ENCODE measurements at regions not wholly inside any gene's neighbourhood (a gene's known extent, or its start where the extent isn't known, plus 50 kb on each side); places are given as distances from the start of the nearest gene placed in this dataset.

DNA sequence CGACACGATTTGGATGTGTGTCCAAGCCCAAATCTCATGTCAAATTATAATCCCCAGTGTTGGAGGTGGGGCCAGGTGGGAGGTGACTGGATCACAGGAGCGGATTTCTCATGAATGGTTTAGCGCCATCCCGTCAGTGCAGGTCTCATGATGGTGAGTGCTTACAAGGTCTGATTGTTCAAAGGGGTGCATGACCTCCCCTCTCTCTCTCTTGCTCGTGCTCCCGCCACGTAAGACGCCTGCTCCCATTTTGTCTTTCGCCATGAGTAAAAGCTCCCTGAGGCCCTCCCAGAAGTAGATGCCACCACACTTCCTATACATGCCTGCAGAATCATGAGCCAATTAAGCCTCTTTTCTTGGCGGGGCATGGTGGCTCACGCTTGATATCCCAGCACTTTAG lies 71.5 kb upstream of the NANOS1 start (continued):
- TF ChIP-seq, protein P1, sequence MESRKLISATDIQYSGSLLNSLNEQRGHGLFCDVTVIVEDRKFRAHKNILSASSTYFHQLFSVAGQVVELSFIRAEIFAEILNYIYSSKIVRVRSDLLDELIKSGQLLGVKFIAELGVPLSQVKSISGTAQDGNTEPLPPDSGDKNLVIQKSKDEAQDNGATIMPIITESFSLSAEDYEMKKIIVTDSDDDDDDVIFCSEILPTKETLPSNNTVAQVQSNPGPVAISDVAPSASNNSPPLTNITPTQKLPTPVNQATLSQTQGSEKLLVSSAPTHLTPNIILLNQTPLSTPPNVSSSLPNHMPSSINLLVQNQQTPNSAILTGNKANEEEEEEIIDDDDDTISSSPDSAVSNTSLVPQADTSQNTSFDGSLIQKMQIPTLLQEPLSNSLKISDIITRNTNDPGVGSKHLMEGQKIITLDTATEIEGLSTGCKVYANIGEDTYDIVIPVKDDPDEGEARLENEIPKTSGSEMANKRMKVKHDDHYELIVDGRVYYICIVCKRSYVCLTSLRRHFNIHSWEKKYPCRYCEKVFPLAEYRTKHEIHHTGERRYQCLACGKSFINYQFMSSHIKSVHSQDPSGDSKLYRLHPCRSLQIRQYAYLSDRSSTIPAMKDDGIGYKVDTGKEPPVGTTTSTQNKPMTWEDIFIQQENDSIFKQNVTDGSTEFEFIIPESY (IDR thresholded peaks at IDR 0.05; ENCODE audit: extremely low read depth, insufficient replicate concordance, low read length): no peak
- TF ChIP-seq RAD21 (IDR thresholded peaks at IDR 0.05; ENCODE audit: low read depth): no peak
- no peak for TF ChIP-seq SP1 (IDR thresholded peaks at IDR 0.05; ENCODE audit: low read depth)
- TF ChIP-seq ELF1 (IDR thresholded peaks at IDR 0.05; ENCODE audit: borderline replicate concordance, low read depth): no peak
- TF ChIP-seq ZFX (IDR thresholded peaks at IDR 0.05): no peak
- TF ChIP-seq CBX3 (IDR thresholded peaks at IDR 0.05; ENCODE audit: low read depth): no peak
- no peak for TF ChIP-seq FOSL1 (IDR thresholded peaks at IDR 0.05; ENCODE audit: low read depth)

DNA sequence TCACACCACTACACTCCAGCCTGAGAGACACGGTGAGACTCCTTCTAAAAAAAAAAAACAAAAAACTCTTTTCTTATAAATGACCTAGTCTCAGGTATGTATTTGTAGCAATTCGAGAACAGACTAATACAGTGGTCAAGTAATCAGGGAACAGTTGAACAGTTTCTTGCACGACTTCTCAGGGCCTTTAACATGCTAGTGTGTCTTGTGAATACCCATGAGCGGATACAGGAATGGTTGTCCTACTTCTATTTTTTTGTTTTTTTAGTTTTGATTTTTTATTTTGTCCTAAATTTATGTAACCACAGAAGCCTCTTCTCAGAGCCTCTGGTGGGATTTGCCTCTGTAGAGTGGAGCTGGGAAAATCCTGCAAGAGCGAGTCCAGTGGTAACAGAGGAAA lies 71.0 kb upstream of the NANOS1 start:
- intact Hi-C loops (cut with micrococcal nuclease): no loop called here
- TF ChIP-seq CBX3 (IDR thresholded peaks at IDR 0.05; ENCODE audit: low read depth) (no peak), CEBPB (IDR thresholded peaks at IDR 0.05; ENCODE audit: low read depth) (no peak), POLR2AphosphoS5 (IDR thresholded peaks at IDR 0.05; ENCODE audit: low read depth, low read length) (no peak), YY1 (IDR thresholded peaks at IDR 0.05; ENCODE audit: extremely low read depth, insufficient replicate concordance, low read depth, low read length) (no peak), RAD21 (IDR thresholded peaks at IDR 0.05; ENCODE audit: low read depth) (no peak), ZNF274 (IDR thresholded peaks at IDR 0.05; ENCODE audit: low read depth, low read length) (no peak), JUND (IDR thresholded peaks at IDR 0.05) (no peak), EZH2phosphoT487 (IDR thresholded peaks at IDR 0.05; ENCODE audit: borderline replicate concordance) (no peak), FOSL1 (IDR thresholded peaks at IDR 0.05; ENCODE audit: low read depth) (no peak), EZH2 (IDR thresholded peaks at IDR 0.05) (no peak), TCF7L2 (IDR thresholded peaks at IDR 0.05; ENCODE audit: borderline replicate concordance, extremely low read depth, insufficient read depth, insufficient read length) (no peak), SIN3A (IDR thresholded peaks at IDR 0.05; ENCODE audit: low read depth) (no peak), POLR2A (IDR thresholded peaks at IDR 0.05; ENCODE audit: borderline replicate concordance, extremely low read depth, insufficient read depth, insufficient read length) (no peak), SRF (IDR thresholded peaks at IDR 0.05; ENCODE audit: low read depth) (no peak)
- TF ChIP-seq, protein P1 (IDR thresholded peaks at IDR 0.05; ENCODE audit: extremely low read depth, insufficient replicate concordance, low read length): no peak
- TF ChIP-seq, protein P2, sequence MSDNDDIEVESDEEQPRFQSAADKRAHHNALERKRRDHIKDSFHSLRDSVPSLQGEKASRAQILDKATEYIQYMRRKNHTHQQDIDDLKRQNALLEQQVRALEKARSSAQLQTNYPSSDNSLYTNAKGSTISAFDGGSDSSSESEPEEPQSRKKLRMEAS (IDR thresholded peaks at IDR 0.05): no peak
- TF ChIP-seq, protein P3, sequence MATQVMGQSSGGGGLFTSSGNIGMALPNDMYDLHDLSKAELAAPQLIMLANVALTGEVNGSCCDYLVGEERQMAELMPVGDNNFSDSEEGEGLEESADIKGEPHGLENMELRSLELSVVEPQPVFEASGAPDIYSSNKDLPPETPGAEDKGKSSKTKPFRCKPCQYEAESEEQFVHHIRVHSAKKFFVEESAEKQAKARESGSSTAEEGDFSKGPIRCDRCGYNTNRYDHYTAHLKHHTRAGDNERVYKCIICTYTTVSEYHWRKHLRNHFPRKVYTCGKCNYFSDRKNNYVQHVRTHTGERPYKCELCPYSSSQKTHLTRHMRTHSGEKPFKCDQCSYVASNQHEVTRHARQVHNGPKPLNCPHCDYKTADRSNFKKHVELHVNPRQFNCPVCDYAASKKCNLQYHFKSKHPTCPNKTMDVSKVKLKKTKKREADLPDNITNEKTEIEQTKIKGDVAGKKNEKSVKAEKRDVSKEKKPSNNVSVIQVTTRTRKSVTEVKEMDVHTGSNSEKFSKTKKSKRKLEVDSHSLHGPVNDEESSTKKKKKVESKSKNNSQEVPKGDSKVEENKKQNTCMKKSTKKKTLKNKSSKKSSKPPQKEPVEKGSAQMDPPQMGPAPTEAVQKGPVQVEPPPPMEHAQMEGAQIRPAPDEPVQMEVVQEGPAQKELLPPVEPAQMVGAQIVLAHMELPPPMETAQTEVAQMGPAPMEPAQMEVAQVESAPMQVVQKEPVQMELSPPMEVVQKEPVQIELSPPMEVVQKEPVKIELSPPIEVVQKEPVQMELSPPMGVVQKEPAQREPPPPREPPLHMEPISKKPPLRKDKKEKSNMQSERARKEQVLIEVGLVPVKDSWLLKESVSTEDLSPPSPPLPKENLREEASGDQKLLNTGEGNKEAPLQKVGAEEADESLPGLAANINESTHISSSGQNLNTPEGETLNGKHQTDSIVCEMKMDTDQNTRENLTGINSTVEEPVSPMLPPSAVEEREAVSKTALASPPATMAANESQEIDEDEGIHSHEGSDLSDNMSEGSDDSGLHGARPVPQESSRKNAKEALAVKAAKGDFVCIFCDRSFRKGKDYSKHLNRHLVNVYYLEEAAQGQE (IDR thresholded peaks at IDR 0.05; ENCODE audit: low read depth): no peak
- DNase-seq (ENCODE audit: low read depth, low spot score): no peak
- no peak overlapping the region for H2AFZ ChIP-seq (ENCODE audit: low read depth, low read length, poor library complexity, severe bottlenecking)
- H3K79me2 ChIP-seq (ENCODE audit: insufficient read depth, low read length): no peaks in the 10 kb centered on the region
- no peak for ATAC-seq
- H3K4me2 ChIP-seq (ENCODE audit: low read length): peak overlapping the region; percentile 47
- H3K27ac ChIP-seq (ENCODE audit: low read depth, low read length): no peak overlapping the region
- no peaks in the 10 kb centered on the region for H3K9me2 ChIP-seq (ENCODE audit: insufficient read depth)
- no peaks in the 10 kb centered on the region for H3K9me3 ChIP-seq (ENCODE audit: control insufficient read depth in 1 of 2, insufficient read depth in 1 of 2, low read depth in 1 of 2, low read length in 2 of 2)
- no TSS peak for BruUV-seq (replicated peaks)
- H3K27me3 ChIP-seq (ENCODE audit: insufficient read depth, low read length): no peaks in the 10 kb centered on the region
- H4K20me1 ChIP-seq (ENCODE audit: insufficient read depth): no peaks in the 10 kb centered on the region
- no peak overlapping the region for H3K4me3 ChIP-seq (replicated peaks in 1 of 2; ENCODE audit: low read depth in 1 of 2, low read length in 2 of 2)
- H3K4me1 ChIP-seq (ENCODE audit: control insufficient read depth in 1 of 2, insufficient read depth in 2 of 2, low read length in 2 of 2): peaks cover 9 to 44% of the 10 kb centered on the region in 2 experiments
- H3K9ac ChIP-seq (ENCODE audit: low read length): no peak overlapping the region
- no peaks in the 10 kb centered on the region for H3K36me3 ChIP-seq (ENCODE audit: control insufficient read depth in 1 of 2, insufficient read depth in 2 of 2, low read length in 2 of 2)
- ChIA-PET RAD21 (ENCODE audit: low non-redundant PET in 1 of 2, low total read pairs in 2 of 2, uncharacterized antibody in 2 of 2, unreplicated experiment in 2 of 2) (no interaction called here), CTCF (no interaction called here), POLR2A (no interaction called here)

Data from HCT116 (cell line).